Activated CD8-positive, alpha-beta T cell treated with anti-CD3 and anti-CD28 coated beads for 36 hours (primary cell): ENCODE measurements at regions not wholly inside any gene's neighbourhood (a gene's known extent, or its start where the extent isn't known, plus 50 kb on each side); places are given as distances from the start of the nearest gene placed in this dataset.

Experiments
- ATAC-seq: fragments of 200-7000 bp; cut with Tn5 transposase; one replicate; pipeline ENCODE4 v1.10.0; 2021; ENCODE audit warnings: mild to moderate bottlenecking, moderate library complexity
- CTCF ChIA-PET: fragments of 350-600 bp; sonication (Branson Sonifier 250); formaldehyde crosslinking; loops from one replicate; lab custom pipeline; 2021; ENCODE audit warnings: antibody characterized with exemption; lab: Charles Lee
- POLR2A ChIA-PET: fragments of 350-600 bp; sonication (Branson Sonifier 250); formaldehyde crosslinking; loops from one replicate; lab custom pipeline; 2021; ENCODE audit warnings: antibody characterized with exemption; lab: Charles Lee
- DNase-seq: peaks from one replicate; pipeline ENCODE4 v3.0.0-alpha.2; 2020
- H3K27ac Mint-ChIP-seq: one replicate; pipeline ENCODE4 v1.8.0; 2021; ENCODE audit warnings: mild to moderate bottlenecking, mixed read lengths
- H3K27me3 Mint-ChIP-seq: one replicate; pipeline ENCODE4 v1.8.0; 2021; ENCODE audit warnings: mixed read lengths
- H3K36me3 Mint-ChIP-seq: one replicate; pipeline ENCODE4 v1.8.0; 2021; ENCODE audit warnings: low read depth, mixed read lengths
- H3K4me1 Mint-ChIP-seq: one replicate; pipeline ENCODE4 v1.8.0; 2021; ENCODE audit warnings: low read depth, mixed read lengths
- H3K4me3 Mint-ChIP-seq: one replicate; pipeline ENCODE4 v1.8.0; 2021; ENCODE audit warnings: mild to moderate bottlenecking, moderate library complexity, mixed read lengths
- H3K9me3 Mint-ChIP-seq: one replicate; pipeline ENCODE4 v1.8.0; 2021; ENCODE audit warnings: mixed read lengths
- CTCF ChIP-seq: fragments of 200-600 bp; IDR thresholded peaks from one replicate; pipeline ENCODE4 v1.8.0; 2022; ENCODE audit warnings: antibody characterized with exemption, mild to moderate bottlenecking
- intact Hi-C: fragments of 100-400 bp; cut with micrococcal nuclease; formaldehyde crosslinking; loops from one replicate; pipeline ENCODE4 v1.10.0; 2022

DNA sequence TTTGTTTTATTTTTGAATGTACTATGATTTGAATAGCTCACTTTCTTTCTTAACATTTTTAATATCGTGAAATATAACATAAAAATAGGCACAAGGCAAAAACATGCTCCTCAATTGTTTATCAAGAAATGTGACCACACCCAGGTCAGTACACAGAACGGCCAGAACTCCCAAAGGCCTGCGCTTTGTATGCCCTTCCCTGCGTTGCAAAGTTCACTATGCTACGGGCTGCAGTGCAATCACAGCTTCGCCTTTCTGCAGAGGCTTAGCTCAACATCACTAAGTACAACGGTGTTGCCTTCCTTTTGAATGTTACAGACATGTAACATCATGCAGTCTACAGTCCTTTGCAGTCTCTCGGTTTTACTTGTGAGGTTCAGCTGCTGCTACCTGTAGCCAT, 333.4 kb downstream of the THBS2 start:
- Mint-ChIP-seq H3K9me3 (no peaks in the 10 kb centered on the region), H3K4me3 (no peak overlapping the region), H3K27ac (no peak overlapping the region), H3K36me3 (no peaks in the 10 kb centered on the region), H3K4me1 (no peaks in the 10 kb centered on the region), H3K27me3 (no peaks in the 10 kb centered on the region)
- ChIA-PET POLR2A (no interaction called here), CTCF (interaction anchor here (0.6 kb wide), 1 partner anchor 437 kb away, joined by 3 read pairs; no protein-coding TSS in a partner anchor)
- ATAC-seq (no peak), DNase-seq (no peak)
- intact Hi-C loops, result no loop called here
- no peak for TF ChIP-seq CTCF

- POLR2A ChIA-PET, result no interaction called here
- DNase-seq (no peak), ATAC-seq (no peak)
- TF ChIP-seq CTCF, result no peak
- CTCF ChIA-PET, result interaction anchor here (0.6 kb wide), 1 partner anchor 437 kb away, joined by 3 read pairs; no protein-coding TSS in a partner anchor
- no peaks in the 10 kb centered on the region for H3K27me3 Mint-ChIP-seq
- no peaks in the 10 kb centered on the region for H3K4me1 Mint-ChIP-seq
- no peak overlapping the region for H3K4me3 Mint-ChIP-seq
- intact Hi-C loops, result no loop called here
- no peaks in the 10 kb centered on the region for H3K9me3 Mint-ChIP-seq
- H3K27ac Mint-ChIP-seq, result no peak overlapping the region
- no peaks in the 10 kb centered on the region for H3K36me3 Mint-ChIP-seq
Observed at GRCh38 chr6:168919470-168920179, 334.0 kb downstream of the THBS2 start.

GRCh38 chr6:168916576-168917211, 337.0 kb downstream of the THBS2 start:
- ChIA-PET POLR2A (no interaction called here), CTCF (no interaction called here)
- no peaks in the 10 kb centered on the region for H3K4me1 Mint-ChIP-seq
- H3K4me3 Mint-ChIP-seq, result no peak overlapping the region
- DNase-seq, result no peak
- H3K27me3 Mint-ChIP-seq, result no peaks in the 10 kb centered on the region
- no peaks in the 10 kb centered on the region for H3K36me3 Mint-ChIP-seq
- no peak for TF ChIP-seq CTCF
- ATAC-seq, result no peak
- intact Hi-C loops, result no loop called here
- H3K9me3 Mint-ChIP-seq, result no peaks in the 10 kb centered on the region
- no peak overlapping the region for H3K27ac Mint-ChIP-seq

GRCh38 chr6:168915855-168916254, 337.8 kb downstream of the THBS2 start:
- intact Hi-C loops, result no loop called here
- POLR2A ChIA-PET, result no interaction called here
- H3K36me3 Mint-ChIP-seq, result no peaks in the 10 kb centered on the region
- no peaks in the 10 kb centered on the region for H3K9me3 Mint-ChIP-seq
- no peak overlapping the region for H3K27ac Mint-ChIP-seq
- H3K27me3 Mint-ChIP-seq, result no peaks in the 10 kb centered on the region
- CTCF ChIA-PET, result no interaction called here
- ATAC-seq (no peak), DNase-seq (no peak)
- H3K4me3 Mint-ChIP-seq, result no peak overlapping the region
- H3K4me1 Mint-ChIP-seq, result no peaks in the 10 kb centered on the region
- no peak for TF ChIP-seq CTCF

DNA sequence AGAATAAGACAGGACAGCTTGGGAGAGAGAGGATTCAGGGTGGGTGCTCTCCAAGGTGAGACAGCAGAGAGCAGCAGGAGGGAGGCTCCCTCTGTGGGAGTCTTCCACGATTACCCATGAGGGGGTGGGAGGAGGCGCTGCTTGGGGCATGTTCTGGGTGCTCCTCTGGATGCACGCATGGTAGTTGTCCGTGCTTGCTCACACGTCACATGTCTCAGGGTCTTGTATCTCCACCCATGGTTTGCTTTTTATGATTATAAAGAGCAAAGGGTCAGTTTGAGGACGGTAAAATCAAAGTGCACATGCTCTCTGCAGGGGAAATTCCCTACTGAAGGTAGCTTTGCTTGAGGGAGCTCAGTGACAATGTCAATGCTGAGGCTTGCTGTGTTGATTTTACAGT, 338.4 kb downstream of the THBS2 start:
- no peak for DNase-seq
- H3K27me3 Mint-ChIP-seq, result no peaks in the 10 kb centered on the region
- H3K36me3 Mint-ChIP-seq, result no peaks in the 10 kb centered on the region
- ChIA-PET CTCF (no interaction called here), POLR2A (no interaction called here)
- TF ChIP-seq CTCF, result no peak
- no peak overlapping the region for H3K27ac Mint-ChIP-seq
- H3K9me3 Mint-ChIP-seq, result no peaks in the 10 kb centered on the region
- intact Hi-C loops, result no loop called here
- ATAC-seq, result no peak
- no peak overlapping the region for H3K4me3 Mint-ChIP-seq
- no peaks in the 10 kb centered on the region for H3K4me1 Mint-ChIP-seq
